ENCODE measurements at regions not wholly inside any gene's neighbourhood (a gene's known extent, or its start where the extent isn't known, plus 50 kb on each side); places are given as distances from the start of the nearest gene placed in this dataset.

DNA sequence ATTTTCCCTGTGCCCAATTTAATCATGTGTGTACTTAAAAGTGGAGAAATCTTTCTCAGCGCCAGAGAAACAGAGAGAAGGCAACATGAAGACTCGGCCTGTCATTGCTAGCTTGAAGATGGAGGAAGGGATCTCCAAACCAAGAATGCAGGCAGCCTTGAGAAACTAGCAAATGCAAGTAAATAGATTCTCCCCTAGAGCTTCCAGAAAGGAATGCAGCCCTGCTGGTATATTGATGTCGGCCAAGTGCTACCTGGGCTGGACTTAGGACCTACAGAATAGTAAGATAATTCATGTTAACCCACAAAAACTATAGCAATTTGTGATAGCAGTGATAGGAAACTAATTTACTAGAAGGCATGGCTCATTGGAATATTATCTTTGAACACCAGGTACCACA, 150.9 kb upstream of the ABI3BP start:
- no peak for TF ChIP-seq NPAS2 (CRISPR knock-in tag; IDR thresholded peaks at IDR 0.05; ENCODE audit: borderline replicate concordance)
- no peak for TF ChIP-seq POLR2A (IDR thresholded peaks at IDR 0.05; ENCODE audit: low read length)
- no peak for TF ChIP-seq ZFP36 (IDR thresholded peaks at IDR 0.05; ENCODE audit: borderline replicate concordance, partially characterized antibody)
- no peak for TF ChIP-seq RARB (CRISPR knock-in tag; IDR thresholded peaks at IDR 0.05)
- TF ChIP-seq CBX8 (IDR thresholded peaks at IDR 0.05) = no peak
- no peak for TF ChIP-seq CEBPB (IDR thresholded peaks at IDR 0.05)
- TF ChIP-seq REST (IDR thresholded peaks at IDR 0.05) = no peak
- TF ChIP-seq, protein P1, sequence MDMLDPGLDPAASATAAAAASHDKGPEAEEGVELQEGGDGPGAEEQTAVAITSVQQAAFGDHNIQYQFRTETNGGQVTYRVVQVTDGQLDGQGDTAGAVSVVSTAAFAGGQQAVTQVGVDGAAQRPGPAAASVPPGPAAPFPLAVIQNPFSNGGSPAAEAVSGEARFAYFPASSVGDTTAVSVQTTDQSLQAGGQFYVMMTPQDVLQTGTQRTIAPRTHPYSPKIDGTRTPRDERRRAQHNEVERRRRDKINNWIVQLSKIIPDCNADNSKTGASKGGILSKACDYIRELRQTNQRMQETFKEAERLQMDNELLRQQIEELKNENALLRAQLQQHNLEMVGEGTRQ (IDR thresholded peaks at IDR 0.05) = no peak
- no peak for TF ChIP-seq HEYL (CRISPR knock-in tag; IDR thresholded peaks at IDR 0.05)
- Histone ChIP-seq H3K4me2 (no peak overlapping the region), H3K4me3 (no peak overlapping the region), H3K4me1 (no peaks in the 10 kb centered on the region), H3K9me3 (no peaks in the 10 kb centered on the region), H3K27ac (no peak overlapping the region)
- ATAC-seq (no peak), FAIRE-seq (no peak), DNase-seq (ENCODE audit: low read depth in 1 of 2, low spot score in 1 of 2) (no peak)
- WGBS (ENCODE audit: missing lambda C conversion rate) = 72% methylated on average over 3 of the region's 3 CpGs
- ChIA-PET CTCF (interaction anchor here (0.6 kb wide), 1 partner anchor 211 kb away, joined by 3 read pairs; no protein-coding TSS in a partner anchor), POLR2A (no interaction called here)

DNA sequence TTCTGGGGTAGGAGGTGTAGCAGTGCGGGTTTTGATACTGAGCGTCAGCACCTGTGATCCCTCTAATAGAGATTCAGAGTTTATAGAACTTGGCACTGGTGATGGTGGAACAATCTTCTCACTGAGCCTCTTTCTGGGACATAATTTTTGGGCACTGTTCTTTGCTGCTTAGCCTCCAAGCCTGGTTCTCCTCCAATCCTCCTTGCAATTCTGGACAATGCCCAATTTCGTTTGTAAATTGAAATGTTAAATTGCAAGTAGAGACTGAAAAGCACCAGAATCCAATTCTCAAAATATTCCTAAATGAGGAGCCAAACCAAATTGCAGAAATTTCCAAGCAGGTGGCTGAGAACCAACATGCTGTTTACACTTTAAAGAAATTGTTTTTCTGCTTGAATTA, 149.8 kb upstream of the ABI3BP start:
- FAIRE-seq = no peak
- POLR2A ChIA-PET = no interaction called here
- Histone ChIP-seq H3K27ac (no peak overlapping the region), H3K4me3 (no peak overlapping the region), H3K9me3 (no peaks in the 10 kb centered on the region), H3K4me1 (no peaks in the 10 kb centered on the region), H3K4me2 (no peak overlapping the region)
- TF ChIP-seq KDM5A (IDR thresholded peaks at IDR 0.05) = no peak
- TF ChIP-seq, protein P2, sequence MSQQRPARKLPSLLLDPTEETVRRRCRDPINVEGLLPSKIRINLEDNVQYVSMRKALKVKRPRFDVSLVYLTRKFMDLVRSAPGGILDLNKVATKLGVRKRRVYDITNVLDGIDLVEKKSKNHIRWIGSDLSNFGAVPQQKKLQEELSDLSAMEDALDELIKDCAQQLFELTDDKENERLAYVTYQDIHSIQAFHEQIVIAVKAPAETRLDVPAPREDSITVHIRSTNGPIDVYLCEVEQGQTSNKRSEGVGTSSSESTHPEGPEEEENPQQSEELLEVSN (IDR thresholded peaks at IDR 0.05; ENCODE audit: borderline replicate concordance, low read depth) = no peak
- TF ChIP-seq RFX5 (IDR thresholded peaks at IDR 0.05) = no peak
- no peak for TF ChIP-seq MYC (IDR thresholded peaks at IDR 0.05; ENCODE audit: borderline replicate concordance, low read length)
- TF ChIP-seq HOXB5 (CRISPR knock-in tag; IDR thresholded peaks at IDR 0.05) = no peak
- TF ChIP-seq CHD2 (IDR thresholded peaks at IDR 0.05; ENCODE audit: low read length, partially characterized antibody) = no peak
- no peak for TF ChIP-seq FOSL2 (IDR thresholded peaks at IDR 0.05)
- TF ChIP-seq FOSL2 (CRISPR knock-in tag; IDR thresholded peaks at IDR 0.05) = no peak
- no peak for TF ChIP-seq JUNB (IDR thresholded peaks at IDR 0.05)
- TF ChIP-seq, protein P3, sequence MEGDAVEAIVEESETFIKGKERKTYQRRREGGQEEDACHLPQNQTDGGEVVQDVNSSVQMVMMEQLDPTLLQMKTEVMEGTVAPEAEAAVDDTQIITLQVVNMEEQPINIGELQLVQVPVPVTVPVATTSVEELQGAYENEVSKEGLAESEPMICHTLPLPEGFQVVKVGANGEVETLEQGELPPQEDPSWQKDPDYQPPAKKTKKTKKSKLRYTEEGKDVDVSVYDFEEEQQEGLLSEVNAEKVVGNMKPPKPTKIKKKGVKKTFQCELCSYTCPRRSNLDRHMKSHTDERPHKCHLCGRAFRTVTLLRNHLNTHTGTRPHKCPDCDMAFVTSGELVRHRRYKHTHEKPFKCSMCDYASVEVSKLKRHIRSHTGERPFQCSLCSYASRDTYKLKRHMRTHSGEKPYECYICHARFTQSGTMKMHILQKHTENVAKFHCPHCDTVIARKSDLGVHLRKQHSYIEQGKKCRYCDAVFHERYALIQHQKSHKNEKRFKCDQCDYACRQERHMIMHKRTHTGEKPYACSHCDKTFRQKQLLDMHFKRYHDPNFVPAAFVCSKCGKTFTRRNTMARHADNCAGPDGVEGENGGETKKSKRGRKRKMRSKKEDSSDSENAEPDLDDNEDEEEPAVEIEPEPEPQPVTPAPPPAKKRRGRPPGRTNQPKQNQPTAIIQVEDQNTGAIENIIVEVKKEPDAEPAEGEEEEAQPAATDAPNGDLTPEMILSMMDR (IDR thresholded peaks at IDR 0.05) = no peak
- no peak for TF ChIP-seq ELK1 (IDR thresholded peaks at IDR 0.05; ENCODE audit: low read depth, low read length)
- no peak for TF ChIP-seq CHD4 (IDR thresholded peaks at IDR 0.05; ENCODE audit: borderline replicate concordance)
- TF ChIP-seq PHF8 (IDR thresholded peaks at IDR 0.05; ENCODE audit: borderline replicate concordance, low read depth) = no peak
- TF ChIP-seq CBX2 (IDR thresholded peaks at IDR 0.05; ENCODE audit: borderline replicate concordance, low read depth) = no peak
- no peak for TF ChIP-seq MAZ (IDR thresholded peaks at IDR 0.05; ENCODE audit: borderline replicate concordance, low read depth, low read length)
- no peak for TF ChIP-seq ESRRA (IDR thresholded peaks at IDR 0.05; ENCODE audit: borderline replicate concordance, low read length)
- TF ChIP-seq HDAC2 (IDR thresholded peaks at IDR 0.05) = no peak
- no peak for TF ChIP-seq HOXB13 (CRISPR knock-in tag; IDR thresholded peaks at IDR 0.05; ENCODE audit: low read depth)
- no peak for TF ChIP-seq SMC3 (IDR thresholded peaks at IDR 0.05)
- DNase-seq (ENCODE audit: low read depth in 1 of 2, low spot score in 1 of 2) = no peak
- no peak for ATAC-seq
- CTCF ChIA-PET = interaction anchor here (1.0 kb wide), 1 partner anchor 14 kb away, joined by 3 read pairs; no protein-coding TSS in a partner anchor
- WGBS (ENCODE audit: missing lambda C conversion rate) = 69% methylated on average over 3 of the region's 3 CpGs
